ENCODE measurements at regions not wholly inside any gene's neighbourhood (a gene's known extent, or its start where the extent isn't known, plus 50 kb on each side); places are given as distances from the start of the nearest gene placed in this dataset.

- Histone ChIP-seq H3K9ac (ENCODE audit: insufficient read length, low read depth) (no peak overlapping the region), H3K9me3 (ENCODE audit: insufficient read depth, low read length) (no peaks in the 10 kb centered on the region), H3K36me3 (ENCODE audit: insufficient read depth, insufficient read length, low read length) (no peaks in the 10 kb centered on the region), H3K4me3 (ENCODE audit: insufficient read length, low read depth) (no peak overlapping the region), H3K4me1 (ENCODE audit: insufficient read depth, insufficient read length) (no peaks in the 10 kb centered on the region), H3K27me3 (ENCODE audit: insufficient read depth, insufficient read length) (no peaks in the 10 kb centered on the region)
- no peak for TF ChIP-seq ZNF274 (IDR thresholded peaks at IDR 0.05; ENCODE audit: low read depth, low read length)
- TF ChIP-seq YY1 (IDR thresholded peaks at IDR 0.05; ENCODE audit: insufficient read depth, insufficient read length), result no peak
- TF ChIP-seq SUZ12 (IDR thresholded peaks at IDR 0.05; ENCODE audit: extremely low read depth, insufficient read depth, insufficient read length), result no peak
- DNase-seq (ENCODE audit: low read depth, low spot score), result no peak
These were observed 503.2 kb downstream of the GADD45G start for GRCh38 chr9:90107726-90108655.

GRCh38 chr9:90112788-90113187, 508.0 kb downstream of the GADD45G start:
- DNase-seq (ENCODE audit: low read depth, low spot score), result no peak
- TF ChIP-seq ZNF274 (IDR thresholded peaks at IDR 0.05; ENCODE audit: low read depth, low read length) (no peak), SUZ12 (IDR thresholded peaks at IDR 0.05; ENCODE audit: extremely low read depth, insufficient read depth, insufficient read length) (no peak), YY1 (IDR thresholded peaks at IDR 0.05; ENCODE audit: insufficient read depth, insufficient read length) (no peak)
- Histone ChIP-seq H3K4me1 (ENCODE audit: insufficient read depth, insufficient read length) (no peaks in the 10 kb centered on the region), H3K9ac (ENCODE audit: insufficient read length, low read depth) (no peak overlapping the region), H3K27me3 (ENCODE audit: insufficient read depth, insufficient read length) (no peaks in the 10 kb centered on the region), H3K9me3 (ENCODE audit: insufficient read depth, low read length) (no peaks in the 10 kb centered on the region), H3K36me3 (ENCODE audit: insufficient read depth, insufficient read length, low read length) (no peaks in the 10 kb centered on the region), H3K4me3 (ENCODE audit: insufficient read length, low read depth) (no peak overlapping the region)

- TF ChIP-seq YY1 (IDR thresholded peaks at IDR 0.05; ENCODE audit: insufficient read depth, insufficient read length) (no peak), SUZ12 (IDR thresholded peaks at IDR 0.05; ENCODE audit: extremely low read depth, insufficient read depth, insufficient read length) (no peak), ZNF274 (IDR thresholded peaks at IDR 0.05; ENCODE audit: low read depth, low read length) (no peak)
- Histone ChIP-seq H3K9ac (ENCODE audit: insufficient read length, low read depth) (no peak overlapping the region), H3K9me3 (ENCODE audit: insufficient read depth, low read length) (no peaks in the 10 kb centered on the region), H3K4me3 (ENCODE audit: insufficient read length, low read depth) (no peak overlapping the region), H3K27me3 (ENCODE audit: insufficient read depth, insufficient read length) (no peaks in the 10 kb centered on the region), H3K36me3 (ENCODE audit: insufficient read depth, insufficient read length, low read length) (no peaks in the 10 kb centered on the region), H3K4me1 (ENCODE audit: insufficient read depth, insufficient read length) (no peaks in the 10 kb centered on the region)
- no peak for DNase-seq (ENCODE audit: low read depth, low spot score)
These were observed 510.0 kb downstream of the GADD45G start for GRCh38 chr9:90114641-90115425.

- no peak for TF ChIP-seq YY1 (IDR thresholded peaks at IDR 0.05; ENCODE audit: insufficient read depth, insufficient read length)
- no peak for TF ChIP-seq ZNF274 (IDR thresholded peaks at IDR 0.05; ENCODE audit: low read depth, low read length)
- no peak for TF ChIP-seq SUZ12 (IDR thresholded peaks at IDR 0.05; ENCODE audit: extremely low read depth, insufficient read depth, insufficient read length)
- peaks cover 7% of the 10 kb centered on the region; the same call in 1 of the 2 replicates for H3K9me3 ChIP-seq (ENCODE audit: insufficient read depth, low read length)
- no peak overlapping the region for H3K9ac ChIP-seq (ENCODE audit: insufficient read length, low read depth)
- no peak for DNase-seq (ENCODE audit: low read depth, low spot score)
- no peaks in the 10 kb centered on the region for H3K36me3 ChIP-seq (ENCODE audit: insufficient read depth, insufficient read length, low read length)
- H3K4me1 ChIP-seq (ENCODE audit: insufficient read depth, insufficient read length), result no peaks in the 10 kb centered on the region
- H3K27me3 ChIP-seq (ENCODE audit: insufficient read depth, insufficient read length), result no peaks in the 10 kb centered on the region
- no peak overlapping the region for H3K4me3 ChIP-seq (ENCODE audit: insufficient read length, low read depth)
These were observed 517.0 kb downstream of the GADD45G start for GRCh38 chr9:90121762-90122161.

GRCh38 chr9:90124961-90125360, 517.7 kb downstream of the DIRAS2 start:
- H3K9me3 ChIP-seq (ENCODE audit: insufficient read depth, low read length), result peaks cover 7% of the 10 kb centered on the region; the same call in 1 of the 2 replicates
- TF ChIP-seq SUZ12 (IDR thresholded peaks at IDR 0.05; ENCODE audit: extremely low read depth, insufficient read depth, insufficient read length) (no peak), YY1 (IDR thresholded peaks at IDR 0.05; ENCODE audit: insufficient read depth, insufficient read length) (no peak), ZNF274 (IDR thresholded peaks at IDR 0.05; ENCODE audit: low read depth, low read length) (no peak)
- H3K4me1 ChIP-seq (ENCODE audit: insufficient read depth, insufficient read length), result no peaks in the 10 kb centered on the region
- DNase-seq (ENCODE audit: low read depth, low spot score), result no peak
- H3K9ac ChIP-seq (ENCODE audit: insufficient read length, low read depth), result no peak overlapping the region
- peaks cover 2% of the 10 kb centered on the region for H3K27me3 ChIP-seq (ENCODE audit: insufficient read depth, insufficient read length)
- no peak overlapping the region for H3K4me3 ChIP-seq (ENCODE audit: insufficient read length, low read depth)
- H3K36me3 ChIP-seq (ENCODE audit: insufficient read depth, insufficient read length, low read length), result no peaks in the 10 kb centered on the region

GRCh38 chr9:90127923-90128322, 514.7 kb downstream of the DIRAS2 start:
- Histone ChIP-seq H3K9ac (ENCODE audit: insufficient read length, low read depth) (no peak overlapping the region), H3K27me3 (ENCODE audit: insufficient read depth, insufficient read length) (peaks cover 3% of the 10 kb centered on the region), H3K36me3 (ENCODE audit: insufficient read depth, insufficient read length, low read length) (no peaks in the 10 kb centered on the region), H3K4me1 (ENCODE audit: insufficient read depth, insufficient read length) (no peaks in the 10 kb centered on the region), H3K9me3 (ENCODE audit: insufficient read depth, low read length) (peaks cover 7% of the 10 kb centered on the region; the same call in 1 of the 2 replicates), H3K4me3 (ENCODE audit: insufficient read length, low read depth) (no peak overlapping the region)
- DNase-seq (ENCODE audit: low read depth, low spot score), result no peak
- no peak for TF ChIP-seq YY1 (IDR thresholded peaks at IDR 0.05; ENCODE audit: insufficient read depth, insufficient read length)
- TF ChIP-seq SUZ12 (IDR thresholded peaks at IDR 0.05; ENCODE audit: extremely low read depth, insufficient read depth, insufficient read length), result no peak
- no peak for TF ChIP-seq ZNF274 (IDR thresholded peaks at IDR 0.05; ENCODE audit: low read depth, low read length)
